Superior temporal gyrus (tissue), 1 donor: ENCODE measurements at regions not wholly inside any gene's neighbourhood (a gene's known extent, or its start where the extent isn't known, plus 50 kb on each side); places are given as distances from the start of the nearest gene placed in this dataset.

Source experiments
- DNase-seq: peaks from one replicate; pipeline ENCODE4 v3.0.0-alpha.2; 2016; ENCODE audit errors: extremely low spot score

- no peak for DNase-seq
Measured at GRCh38 chr6:21993841-21994240, 303.0 kb downstream of the PRL start.

GRCh38 chr6:21994821-21995220 lies 302.0 kb downstream of the PRL start:
- DNase-seq = no peak

- DNase-seq = no peak
Measured at GRCh38 chr6:21995318-21995717, 301.5 kb downstream of the PRL start.

GRCh38 chr6:21996425-21997118 lies 300.3 kb downstream of the PRL start:
- DNase-seq = no peak

GRCh38 chr6:21997119-21998037 lies 299.5 kb downstream of the PRL start:
- no peak for DNase-seq

GRCh38 chr6:21998582-21998981 lies 298.3 kb downstream of the PRL start:
- DNase-seq = no peak

GRCh38 chr6:21999012-21999528 lies 297.8 kb downstream of the PRL start:
- no peak for DNase-seq

- DNase-seq = no peak
Measured at GRCh38 chr6:21999741-22000140, 297.1 kb downstream of the PRL start.

GRCh38 chr6:22001396-22002027 lies 295.3 kb downstream of the PRL start:
- DNase-seq = no peak

GRCh38 chr6:22003287-22003686 lies 293.5 kb downstream of the PRL start:
- no peak for DNase-seq

GRCh38 chr6:22006795-22007194 lies 290.0 kb downstream of the PRL start:
- DNase-seq = no peak

GRCh38 chr6:22007469-22007868 lies 289.4 kb downstream of the PRL start:
- DNase-seq = no peak

GRCh38 chr6:22008248-22008836 lies 288.5 kb downstream of the PRL start:
- DNase-seq = no peak

- DNase-seq = no peak
Measured at GRCh38 chr6:22010102-22010501, 286.7 kb downstream of the PRL start.

GRCh38 chr6:22015216-22015615 lies 281.6 kb downstream of the PRL start:
- no peak for DNase-seq

- no peak for DNase-seq
Measured at GRCh38 chr6:22015944-22016343, 280.9 kb downstream of the PRL start.

- no peak for DNase-seq
Measured at GRCh38 chr6:22017272-22017671, 279.6 kb downstream of the PRL start.

- no peak for DNase-seq
Measured at GRCh38 chr6:22017766-22018165, 279.1 kb downstream of the PRL start.

- DNase-seq = no peak
Measured at GRCh38 chr6:22019857-22020256, 277.0 kb downstream of the PRL start.

GRCh38 chr6:22020299-22021003 lies 276.4 kb downstream of the PRL start:
- no peak for DNase-seq

GRCh38 chr6:22021966-22022365 lies 274.9 kb downstream of the PRL start:
- DNase-seq = no peak
